Esophagus squamous epithelium (tissue), 5 donors: ENCODE measurements at regions not wholly inside any gene's neighbourhood (a gene's known extent, or its start where the extent isn't known, plus 50 kb on each side); places are given as distances from the start of the nearest gene placed in this dataset.
"Not testable (repeated sequence)": the region's sequence is repeated elsewhere in the genome, so short reads cannot be mapped to it uniquely, and the experiment has no call there.

Source experiments
- DNase-seq: peaks from one replicate; lab custom pipeline; 2025; lab: John Stamatoyannopoulos, UW
- H3K27ac ChIP-seq, 4 donors: fragments of 200-600 bp; sonication (generic); one replicate each; pipeline ENCODE4 v1.5.1; 2016 to 2019; ENCODE audit warnings: mild to moderate bottlenecking in 1 of 4
- H3K27me3 ChIP-seq, 4 donors: fragments of 200-600 bp; sonication (generic); 1 replicate in 3 of 4; 2 replicates in 1 of 4; pipeline versions ENCODE4 v1.5.1 to v1.6.0; 2017 to 2021; ENCODE audit warnings: antibody characterized with exemption in 1 of 4
- H3K36me3 ChIP-seq, 3 donors: fragments of 200-600 bp; sonication (generic); one replicate each; pipeline ENCODE4 v1.5.1; 2016 to 2019
- H3K4me1 ChIP-seq, 3 donors: fragments of 200-600 bp; sonication (generic); one replicate each; pipeline ENCODE4 v1.5.1; 2017 to 2019
- H3K4me3 ChIP-seq, 4 donors: fragments of 200-600 bp; sonication (generic); 1 replicate in 3 of 4; 2 replicates in 1 of 4; pipeline ENCODE4 v1.5.1; 2016 to 2019; ENCODE audit warnings: mild to moderate bottlenecking in 2 of 4, moderate library complexity in 1 of 4
- H3K9me3 ChIP-seq, 3 donors: fragments of 200-600 bp; sonication (generic); one replicate each; pipeline ENCODE4 v1.5.1; 2016 to 2019
- CTCF ChIP-seq, 6 experiments: fragments of 450-650 bp in 4 of 6; fragments of 200-600 bp in 2 of 6; sonication (generic) in 2 of 6; IDR thresholded peaks; one replicate each; pipeline ENCODE4 v1.5.1; 2016 to 2019; ENCODE audit warnings: antibody characterized with exemption in 6 of 6, mild to moderate bottlenecking in 4 of 6, moderate library complexity in 4 of 6
- POLR2A ChIP-seq, 4 donors: fragments of 450-650 bp; IDR thresholded peaks; one replicate each; pipeline ENCODE4 v1.6.1; 2017; ENCODE audit warnings: antibody characterized with exemption in 4 of 4, mild to moderate bottlenecking in 4 of 4, moderate library complexity in 3 of 4
- WGBS, 2 donors: methylation state at CpG; one replicate each; pipeline ENCODE4 v1.1.5; 2018; 5-methylcytosine and 5-hydroxymethylcytosine counted together
- intact Hi-C: fragments of 100-400 bp; cut with DNase I; formaldehyde crosslinking; loops from one replicate; pipeline ENCODE4 v1.15.0; 2022
- donor health status: DM: yes; HTN: yes; CAD: no.

- Histone ChIP-seq H3K36me3 (no peaks in the 10 kb centered on the region), H3K4me1 (no peaks in the 10 kb centered on the region), H3K4me3 (no peak overlapping the region), H3K27me3 (peaks cover 0 to 13% (median 0%) of the 10 kb centered on the region in 4 donors), H3K9me3 (no peaks in the 10 kb centered on the region), H3K27ac (no peak overlapping the region)
- no peak for DNase-seq
- 87 to 92% methylated on average over 2 of the region's 2 CpGs for WGBS, 2 donors
- no peak for TF ChIP-seq POLR2A (IDR thresholded peaks at IDR 0.05)
- no peak for TF ChIP-seq CTCF (IDR thresholded peaks at IDR 0.05)
- intact Hi-C loops = loop anchor here (5.0 kb wide), 1 partner anchor 105 kb away; no protein-coding TSS in a partner anchor
Observed at GRCh38 chr5:126677121-126677520, 76.4 kb downstream of the PHAX start.

GRCh38 chr5:126680191-126680817 lies 79.6 kb downstream of the PHAX start:
- H3K27me3 ChIP-seq = peaks cover 0 to 24% (median 0%) of the 10 kb centered on the region in 4 donors
- WGBS, 2 donors = 44 to 46% methylated on average over 3 to 4 of the region's 4 CpGs
- TF ChIP-seq POLR2A (IDR thresholded peaks at IDR 0.05) (no peak), CTCF (IDR thresholded peaks at IDR 0.05) (no peak)
- no peaks in the 10 kb centered on the region for H3K36me3 ChIP-seq
- no peak overlapping the region for H3K27ac ChIP-seq
- DNase-seq = no peak
- no peak overlapping the region for H3K4me3 ChIP-seq
- intact Hi-C loops = no loop called here
- H3K9me3 ChIP-seq = no peaks in the 10 kb centered on the region
- no peaks in the 10 kb centered on the region for H3K4me1 ChIP-seq

- H3K36me3 ChIP-seq, H3K4me1 ChIP-seq, H3K4me3 ChIP-seq, H3K27ac ChIP-seq, DNase-seq, H3K9me3 ChIP-seq, intact Hi-C loops: not testable (repeated sequence)
- 70 to 74% methylated on average over 7 to 9 of the region's 9 CpGs for WGBS, 2 donors
- peaks cover 0 to 25% (median 0%) of the 10 kb centered on the region in 4 donors for H3K27me3 ChIP-seq
Observed at GRCh38 chr5:126681314-126681713, 80.6 kb downstream of the PHAX start.

GRCh38 chr5:126681970-126682369 lies 81.2 kb downstream of the PHAX start:
- TF ChIP-seq CTCF (IDR thresholded peaks at IDR 0.05) (no peak), POLR2A (IDR thresholded peaks at IDR 0.05) (no peak)
- WGBS, 2 donors = 60 to 72% methylated on average over 6 of the region's 6 CpGs
- H3K4me3 ChIP-seq = no peak overlapping the region
- H3K27ac ChIP-seq = no peak overlapping the region
- H3K36me3 ChIP-seq = no peaks in the 10 kb centered on the region
- DNase-seq = no peak
- no peaks in the 10 kb centered on the region for H3K4me1 ChIP-seq
- intact Hi-C loops = no loop called here
- no peaks in the 10 kb centered on the region for H3K9me3 ChIP-seq
- peaks cover 0 to 25% (median 0%) of the 10 kb centered on the region in 4 donors for H3K27me3 ChIP-seq

- H3K36me3 ChIP-seq = no peaks in the 10 kb centered on the region
- 100% methylated on average over 1 of the region's 1 CpG; no CpG with 5 or more reads in 1 of the 2 donors for WGBS, 2 donors
- peaks cover 0 to 25% (median 0%) of the 10 kb centered on the region in 4 donors for H3K27me3 ChIP-seq
- intact Hi-C loops = no loop called here
- no peaks in the 10 kb centered on the region for H3K9me3 ChIP-seq
- no peak overlapping the region for H3K4me3 ChIP-seq
- no peak for DNase-seq
- H3K27ac ChIP-seq = no peak overlapping the region
- no peak for TF ChIP-seq POLR2A (IDR thresholded peaks at IDR 0.05)
- TF ChIP-seq CTCF (IDR thresholded peaks at IDR 0.05) = no peak
- no peaks in the 10 kb centered on the region for H3K4me1 ChIP-seq
Observed at GRCh38 chr5:126682856-126683255, 82.1 kb downstream of the PHAX start.
